C1 segment of cervical spinal cord (tissue), 14 donors: ENCODE measurements at regions not wholly inside any gene's neighbourhood (a gene's known extent, or its start where the extent isn't known, plus 50 kb on each side); places are given as distances from the start of the nearest gene placed in this dataset.

Source experiments
- DNase-seq, 14 donors: peaks; one replicate each; lab custom pipeline; 2025; lab: John Stamatoyannopoulos, UW

DNA sequence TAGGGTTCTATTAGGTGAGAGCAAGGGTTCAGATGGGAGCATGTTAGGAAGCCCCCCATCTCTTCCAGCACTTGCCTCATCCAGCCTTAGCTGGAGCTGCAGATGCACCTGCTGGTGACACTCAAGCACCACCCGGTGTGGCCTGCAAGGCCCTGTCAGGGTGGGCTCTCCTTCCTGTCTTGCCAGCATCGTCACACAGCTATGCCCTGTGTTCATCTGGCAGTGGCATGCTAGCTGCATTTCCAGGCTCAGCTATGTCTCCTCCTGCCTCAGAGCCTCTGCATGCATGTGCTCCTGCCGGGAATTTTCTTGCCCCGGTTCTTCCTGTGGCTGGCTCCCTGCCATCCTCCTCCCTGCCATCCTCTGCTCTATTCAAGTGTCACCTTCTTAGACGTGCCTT lies 129.7 kb upstream of the KLF6 start:
- no peak for DNase-seq

DNA sequence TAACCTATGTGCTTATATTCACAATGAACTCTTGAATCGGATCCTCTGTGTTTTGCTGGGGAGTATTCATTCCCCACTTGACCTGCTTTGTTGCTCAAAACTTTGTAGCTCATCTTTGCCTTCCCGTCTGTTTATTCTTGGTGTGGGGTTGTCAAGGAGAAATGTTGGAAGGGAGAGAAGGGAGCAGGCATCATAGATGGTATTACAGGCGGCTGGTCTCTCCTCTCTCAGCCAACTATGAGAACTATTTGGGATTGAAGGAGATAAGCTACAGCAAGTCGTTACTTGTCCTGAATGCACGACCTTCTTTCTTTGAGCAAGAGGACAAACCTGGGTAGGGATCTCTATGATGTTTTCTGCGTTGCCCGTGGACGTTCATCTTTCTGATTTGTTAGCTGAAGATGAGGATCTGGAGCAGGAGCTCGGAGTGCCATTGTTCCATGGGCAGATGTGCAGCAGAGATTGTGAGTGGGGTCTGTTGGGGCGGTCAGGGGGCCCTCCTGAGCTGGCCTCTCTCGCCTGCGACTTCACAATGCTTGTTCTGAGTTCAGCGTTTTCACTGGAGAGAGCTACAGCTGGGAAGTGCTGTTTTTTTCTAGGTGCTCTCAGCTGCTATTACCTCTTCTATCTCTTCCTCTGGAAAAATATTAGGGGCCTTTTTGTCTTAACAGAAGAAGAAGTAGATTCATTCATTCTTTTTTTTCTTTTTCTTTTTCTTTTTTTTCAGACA lies 126.9 kb upstream of the KLF6 start:
- DNase-seq = no peak

GRCh38 chr10:3911241-3911640 lies 126.2 kb upstream of the KLF6 start:
- no peak for DNase-seq

DNA sequence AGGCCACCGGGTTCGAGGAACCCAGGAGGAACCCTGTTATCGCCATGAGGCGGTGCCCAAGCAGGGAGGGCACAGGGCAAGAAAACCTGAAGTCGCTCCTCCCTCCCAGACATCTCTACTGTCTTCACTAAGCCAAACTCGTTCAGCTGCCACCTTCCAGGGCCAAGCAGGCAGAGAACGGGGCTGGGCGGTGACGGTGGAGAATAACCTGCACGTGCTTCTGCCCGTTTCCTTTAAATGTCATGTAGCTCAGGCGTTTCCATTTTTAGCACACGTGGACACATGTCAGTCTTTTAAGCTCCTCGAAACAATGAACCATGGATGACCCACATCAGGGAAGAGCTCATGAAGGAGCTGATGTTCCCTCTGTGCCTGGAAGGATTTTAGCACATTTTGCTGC lies 124.3 kb upstream of the KLF6 start:
- DNase-seq = no peak

DNA sequence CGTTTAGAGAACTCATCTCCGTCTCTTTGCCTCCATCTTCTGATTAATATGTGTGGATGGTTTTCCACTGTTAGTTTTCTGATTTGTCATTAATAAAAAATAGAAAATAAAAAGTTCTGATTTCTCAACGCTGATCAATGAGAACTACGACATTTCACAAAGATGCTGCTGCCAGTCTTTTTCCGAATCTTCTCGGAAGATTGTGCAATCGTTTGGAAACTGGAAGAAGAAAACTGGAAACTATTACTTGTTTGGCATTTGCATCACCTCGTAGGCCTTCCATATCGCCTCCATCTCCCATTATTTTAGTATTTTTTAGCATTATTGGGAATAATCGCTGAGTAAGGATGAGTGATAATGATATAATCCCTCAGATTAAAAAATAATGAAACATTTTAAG lies 123.2 kb upstream of the KLF6 start:
- DNase-seq = no peak

DNA sequence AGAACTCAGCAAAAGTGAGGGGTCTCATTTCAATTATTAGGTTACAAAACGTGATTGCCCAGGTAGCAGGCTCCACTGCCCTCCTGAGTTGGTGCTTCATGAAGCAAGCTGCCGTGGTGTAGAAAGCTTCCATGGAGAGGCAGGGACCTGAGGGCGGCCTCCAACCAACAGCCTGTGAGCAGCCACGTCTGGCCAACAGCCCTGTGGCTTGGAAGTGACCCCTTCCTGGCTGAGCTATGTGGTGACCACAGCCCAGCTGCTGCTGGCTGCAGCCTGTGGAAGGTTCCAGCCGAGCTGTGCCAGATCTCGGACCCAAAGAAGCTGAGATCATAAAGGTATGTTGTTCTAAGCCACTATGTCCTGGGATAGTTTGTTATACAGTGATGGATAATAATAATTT lies 122.5 kb upstream of the KLF6 start:
- DNase-seq = no peak

- DNase-seq = no peak
Observed at GRCh38 chr10:3906511-3907111, 121.6 kb upstream of the KLF6 start.

DNA sequence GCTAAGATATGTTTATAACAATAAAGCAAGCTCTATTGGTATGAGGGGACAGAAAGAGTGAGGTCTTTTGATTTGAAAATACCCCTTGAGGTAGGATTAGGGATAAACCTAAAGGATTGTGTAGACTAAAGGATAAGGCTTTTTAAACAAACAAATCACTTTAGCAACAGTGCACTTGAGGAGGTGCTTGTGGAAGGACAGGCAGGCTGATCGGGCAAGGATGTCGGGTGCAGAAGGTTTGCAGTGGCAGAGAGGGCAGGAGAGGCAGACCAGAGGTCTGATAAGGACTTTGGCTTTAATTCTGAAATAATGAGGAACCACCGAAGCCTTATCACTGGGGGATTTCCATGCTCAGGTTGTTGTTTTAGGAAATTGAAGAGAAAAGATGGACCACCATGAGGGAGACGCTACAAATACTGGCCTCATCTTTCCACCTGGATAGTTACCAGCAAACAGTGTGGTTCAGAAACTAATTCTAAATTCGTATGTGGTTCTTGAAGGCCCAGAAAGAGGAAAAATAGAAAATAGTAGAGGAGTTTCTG lies 119.5 kb upstream of the KLF6 start:
- no peak for DNase-seq

- no peak for DNase-seq
Observed at GRCh38 chr10:3902809-3903410, 117.9 kb upstream of the KLF6 start.

- DNase-seq = no peak
Observed at GRCh38 chr10:3902054-3902808, 117.2 kb upstream of the KLF6 start.

- DNase-seq = no peak
Observed at GRCh38 chr10:3901370-3901769, 116.4 kb upstream of the KLF6 start.

DNA sequence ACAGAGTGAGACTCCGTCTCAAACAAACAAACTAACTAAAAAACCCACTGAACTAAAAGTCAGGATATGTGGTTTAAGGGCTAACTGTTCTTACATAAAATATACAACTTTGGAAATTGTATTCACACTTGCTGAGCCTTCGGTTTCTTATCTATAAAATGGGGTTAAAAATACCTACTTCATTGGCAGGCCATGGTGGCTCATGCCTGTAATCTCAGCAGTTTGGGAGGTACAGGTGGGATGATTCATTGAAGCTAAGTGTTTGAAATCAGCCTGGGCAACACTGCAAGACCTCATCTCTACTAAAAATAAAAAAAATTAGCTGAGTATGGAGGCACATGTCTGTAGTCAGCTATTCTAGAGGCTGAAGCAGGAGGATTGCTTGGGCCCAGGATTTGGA lies 115.4 kb upstream of the KLF6 start:
- no peak for DNase-seq

GRCh38 chr10:3898821-3899220 lies 113.8 kb upstream of the KLF6 start:
- no peak for DNase-seq

- DNase-seq = no peak
Observed at GRCh38 chr10:3897156-3897555, 112.1 kb upstream of the KLF6 start.

DNA sequence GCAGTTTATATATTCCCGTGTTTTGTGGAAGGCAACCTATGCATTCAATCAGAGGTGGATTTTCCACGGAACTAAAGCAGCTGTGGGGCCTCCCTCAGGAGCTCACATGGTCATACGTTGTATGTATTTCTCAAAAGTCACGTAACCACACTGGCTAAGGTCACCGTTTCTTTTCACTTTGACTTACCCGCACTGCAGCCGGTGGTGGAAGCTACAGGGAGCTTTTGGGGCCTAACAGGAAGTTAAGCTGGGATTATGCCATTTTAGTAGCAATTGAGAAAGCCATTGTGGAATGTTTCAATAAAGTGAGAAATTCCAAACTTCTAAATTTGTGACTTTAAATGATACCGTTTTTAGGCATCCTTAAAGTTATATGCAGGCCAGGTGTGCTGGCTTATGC lies 111.2 kb upstream of the KLF6 start:
- DNase-seq = no peak

- no peak for DNase-seq
Observed at GRCh38 chr10:3895045-3895631, 110.1 kb upstream of the KLF6 start.

- DNase-seq = no peak
Observed at GRCh38 chr10:3893901-3894563, 109.0 kb upstream of the KLF6 start.

DNA sequence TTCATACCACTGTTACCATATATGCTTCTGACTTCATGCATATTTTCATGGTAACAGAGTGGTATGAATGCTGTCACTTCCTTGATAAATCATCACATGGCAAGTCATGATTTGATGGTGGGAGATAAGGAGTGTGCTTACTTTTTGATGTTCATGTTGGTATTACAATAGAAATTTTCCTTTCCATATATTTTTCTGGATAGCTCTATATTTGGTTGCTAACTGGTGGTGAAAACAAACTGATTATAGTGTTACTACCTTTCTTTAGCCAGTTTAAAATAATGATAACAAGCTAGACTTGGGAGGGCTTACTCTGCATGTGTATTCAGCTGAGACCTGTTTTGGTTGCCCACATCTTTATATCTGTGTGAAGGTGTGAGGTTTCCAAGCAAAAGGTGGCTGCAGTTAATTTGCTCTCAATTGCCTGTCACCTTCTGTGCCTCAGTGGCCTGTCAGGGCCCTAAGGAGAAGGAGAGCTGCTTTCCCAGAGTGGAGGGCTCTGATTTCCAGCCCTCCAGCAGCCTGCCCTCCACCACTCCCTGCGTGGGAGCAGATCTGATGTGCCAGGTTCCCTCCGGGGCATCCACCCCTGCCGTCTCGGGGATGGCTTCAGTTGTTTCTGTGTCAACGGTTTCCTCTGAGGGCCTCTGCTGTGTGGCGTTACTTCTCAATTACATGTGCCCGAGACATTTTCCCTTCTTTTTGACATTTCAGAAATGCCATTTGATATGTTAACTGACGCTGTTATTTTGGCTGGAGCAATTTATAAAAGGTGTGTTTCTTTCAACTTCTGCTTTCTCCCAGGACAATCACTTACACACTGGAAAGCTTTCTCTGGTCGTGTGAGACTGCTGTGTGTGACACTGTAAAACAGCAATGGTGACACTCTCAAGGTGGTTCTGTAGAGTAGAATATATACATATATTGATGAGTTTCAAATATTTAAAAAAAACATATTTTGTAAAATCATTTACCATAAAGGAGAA lies 107.7 kb upstream of the KLF6 start:
- DNase-seq = no peak

- DNase-seq = no peak
Observed at GRCh38 chr10:3891396-3891795, 106.4 kb upstream of the KLF6 start.
